ENCODE measurements at regions not wholly inside any gene's neighbourhood (a gene's known extent, or its start where the extent isn't known, plus 50 kb on each side); places are given as distances from the start of the nearest gene placed in this dataset.
"Not testable (repeated sequence)": the region's sequence is repeated elsewhere in the genome, so short reads cannot be mapped to it uniquely, and the experiment has no call there.

DNA sequence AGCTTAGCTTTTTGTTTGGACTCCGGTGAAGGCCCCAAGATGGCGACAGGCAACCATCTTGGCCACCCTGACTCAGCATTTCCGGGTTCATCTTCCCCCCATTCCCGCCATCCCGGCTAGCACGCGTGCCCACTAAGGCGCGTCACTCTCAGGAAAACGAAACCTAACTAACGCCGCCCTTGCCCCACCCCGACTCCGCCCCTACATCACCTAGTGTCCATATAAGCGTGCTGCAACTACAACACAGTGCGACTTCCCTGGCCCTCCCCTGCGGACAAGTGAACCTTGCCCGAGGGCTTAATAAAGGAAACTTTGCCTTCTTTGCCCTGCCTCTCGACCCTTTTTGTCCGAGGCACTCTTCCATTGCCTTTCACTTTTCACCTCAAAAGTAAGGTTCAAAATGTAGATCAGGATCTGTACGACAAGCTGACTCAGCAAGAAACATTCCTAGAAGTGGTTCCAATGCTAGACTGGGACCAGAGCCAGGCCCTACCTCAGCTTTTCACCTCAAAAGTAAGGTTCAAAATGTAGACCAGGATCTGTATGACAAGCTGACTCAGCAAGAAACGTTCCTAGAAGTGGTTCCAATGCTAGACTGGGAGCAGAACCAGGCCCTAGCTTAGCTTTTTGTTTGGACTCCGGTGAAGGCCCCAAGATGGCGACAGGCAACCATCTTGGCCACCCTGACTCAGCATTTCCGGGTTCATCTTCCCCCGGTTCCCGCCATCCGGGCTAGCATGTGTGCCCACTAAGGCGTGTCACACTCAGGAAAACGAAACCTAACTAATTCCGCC is 51.9 kb upstream of the TMEM97 start:
- not testable (repeated sequence) for DNase-seq; ATAC-seq (ENCODE audit: insufficient read depth, low read depth)

DNA sequence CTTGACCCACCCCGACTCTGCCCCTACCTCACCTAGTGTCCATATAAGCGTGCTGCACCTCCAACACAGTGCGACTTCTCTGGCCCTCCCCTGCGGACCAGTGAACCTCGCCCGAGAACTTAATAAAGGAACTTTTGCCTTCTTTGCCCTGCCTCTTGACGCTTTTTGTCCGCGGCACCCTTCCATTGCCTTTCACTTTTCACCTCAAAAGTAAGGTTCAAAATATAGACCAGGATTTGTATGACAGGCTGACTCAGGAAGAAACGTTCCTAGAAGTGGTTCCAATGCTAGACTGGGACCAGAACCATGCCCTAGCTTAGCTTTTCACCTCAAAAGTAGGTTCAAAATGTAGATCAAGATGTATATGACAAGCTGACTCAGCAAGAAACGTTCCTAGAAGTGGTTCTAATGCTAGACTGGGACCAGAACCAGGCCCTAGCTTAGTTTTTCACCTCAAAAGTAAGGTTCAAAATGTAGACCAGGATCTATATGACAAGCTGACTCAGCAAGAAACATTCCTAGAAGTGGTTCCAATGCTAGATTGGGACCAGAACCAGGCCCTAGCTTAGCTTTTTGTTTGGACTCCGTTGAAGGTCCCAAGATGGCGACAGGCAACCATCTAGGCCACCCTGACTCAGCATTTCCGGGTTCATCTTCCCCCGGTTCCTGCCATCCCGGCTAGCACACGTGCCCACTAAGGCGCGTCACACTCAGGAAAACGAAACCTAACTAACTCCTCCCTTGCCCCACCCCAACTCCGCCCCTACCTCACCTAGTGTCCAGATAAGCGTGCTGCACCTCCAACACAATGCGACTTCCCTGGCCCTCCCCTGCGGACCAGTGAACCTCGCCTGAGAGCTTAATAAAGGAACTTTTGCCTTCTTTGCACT is 51.0 kb upstream of the TMEM97 start:
- Histone ChIP-seq H4K20me1 (ENCODE audit: insufficient read depth, low read length) (no peaks in the 10 kb centered on the region), H3K9me3 (ENCODE audit: insufficient read depth, low read length, severe bottlenecking) (peaks cover 29% of the 10 kb centered on the region), H2AFZ (ENCODE audit: low read depth, low read length) (no peak overlapping the region), H3K27ac (ENCODE audit: low read length) (no peak overlapping the region), H3K79me2 (ENCODE audit: insufficient read depth, low read length) (no peaks in the 10 kb centered on the region), H3K4me1 (ENCODE audit: insufficient read depth, low read length) (no peaks in the 10 kb centered on the region), H3K4me2 (ENCODE audit: insufficient read depth, low read length) (no peak overlapping the region), H3K9ac (ENCODE audit: low read depth, low read length) (no peak overlapping the region), H3K27me3 (ENCODE audit: insufficient read depth, low read length, poor library complexity) (peaks cover 15% of the 10 kb centered on the region), H3K36me3 (ENCODE audit: insufficient read depth, low read length) (no peaks in the 10 kb centered on the region), H3K4me3 (ENCODE audit: low read depth in 1 of 2, low read length in 2 of 2) (no peak overlapping the region)
- ATAC-seq (ENCODE audit: insufficient read depth, low read depth) (no peak), DNase-seq (no peak)
- TF ChIP-seq, protein P1, sequence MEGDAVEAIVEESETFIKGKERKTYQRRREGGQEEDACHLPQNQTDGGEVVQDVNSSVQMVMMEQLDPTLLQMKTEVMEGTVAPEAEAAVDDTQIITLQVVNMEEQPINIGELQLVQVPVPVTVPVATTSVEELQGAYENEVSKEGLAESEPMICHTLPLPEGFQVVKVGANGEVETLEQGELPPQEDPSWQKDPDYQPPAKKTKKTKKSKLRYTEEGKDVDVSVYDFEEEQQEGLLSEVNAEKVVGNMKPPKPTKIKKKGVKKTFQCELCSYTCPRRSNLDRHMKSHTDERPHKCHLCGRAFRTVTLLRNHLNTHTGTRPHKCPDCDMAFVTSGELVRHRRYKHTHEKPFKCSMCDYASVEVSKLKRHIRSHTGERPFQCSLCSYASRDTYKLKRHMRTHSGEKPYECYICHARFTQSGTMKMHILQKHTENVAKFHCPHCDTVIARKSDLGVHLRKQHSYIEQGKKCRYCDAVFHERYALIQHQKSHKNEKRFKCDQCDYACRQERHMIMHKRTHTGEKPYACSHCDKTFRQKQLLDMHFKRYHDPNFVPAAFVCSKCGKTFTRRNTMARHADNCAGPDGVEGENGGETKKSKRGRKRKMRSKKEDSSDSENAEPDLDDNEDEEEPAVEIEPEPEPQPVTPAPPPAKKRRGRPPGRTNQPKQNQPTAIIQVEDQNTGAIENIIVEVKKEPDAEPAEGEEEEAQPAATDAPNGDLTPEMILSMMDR (IDR thresholded peaks at IDR 0.05; ENCODE audit: borderline replicate concordance, extremely low read depth, low read length, poor library complexity, severe bottlenecking), result no peak
- no peak for TF ChIP-seq EZH2 (IDR thresholded peaks at IDR 0.05; ENCODE audit: borderline replicate concordance, low read depth, low read length, severe bottlenecking)

More for the DNA sequence above, 51.9 kb upstream of the TMEM97 start:
- H3K4me3 ChIP-seq (ENCODE audit: low read depth in 1 of 2, low read length in 2 of 2); H3K9ac ChIP-seq (ENCODE audit: low read depth, low read length); H3K4me1 ChIP-seq (ENCODE audit: insufficient read depth, low read length); H3K4me2 ChIP-seq (ENCODE audit: insufficient read depth, low read length); H3K36me3 ChIP-seq (ENCODE audit: insufficient read depth, low read length); H3K79me2 ChIP-seq (ENCODE audit: insufficient read depth, low read length); H3K27ac ChIP-seq (ENCODE audit: low read length); H2AFZ ChIP-seq (ENCODE audit: low read depth, low read length); H4K20me1 ChIP-seq (ENCODE audit: insufficient read depth, low read length): not testable (repeated sequence)
- peaks cover 34% of the 10 kb centered on the region for H3K9me3 ChIP-seq (ENCODE audit: insufficient read depth, low read length, severe bottlenecking)
- H3K27me3 ChIP-seq (ENCODE audit: insufficient read depth, low read length, poor library complexity), result peaks cover 11% of the 10 kb centered on the region

DNA sequence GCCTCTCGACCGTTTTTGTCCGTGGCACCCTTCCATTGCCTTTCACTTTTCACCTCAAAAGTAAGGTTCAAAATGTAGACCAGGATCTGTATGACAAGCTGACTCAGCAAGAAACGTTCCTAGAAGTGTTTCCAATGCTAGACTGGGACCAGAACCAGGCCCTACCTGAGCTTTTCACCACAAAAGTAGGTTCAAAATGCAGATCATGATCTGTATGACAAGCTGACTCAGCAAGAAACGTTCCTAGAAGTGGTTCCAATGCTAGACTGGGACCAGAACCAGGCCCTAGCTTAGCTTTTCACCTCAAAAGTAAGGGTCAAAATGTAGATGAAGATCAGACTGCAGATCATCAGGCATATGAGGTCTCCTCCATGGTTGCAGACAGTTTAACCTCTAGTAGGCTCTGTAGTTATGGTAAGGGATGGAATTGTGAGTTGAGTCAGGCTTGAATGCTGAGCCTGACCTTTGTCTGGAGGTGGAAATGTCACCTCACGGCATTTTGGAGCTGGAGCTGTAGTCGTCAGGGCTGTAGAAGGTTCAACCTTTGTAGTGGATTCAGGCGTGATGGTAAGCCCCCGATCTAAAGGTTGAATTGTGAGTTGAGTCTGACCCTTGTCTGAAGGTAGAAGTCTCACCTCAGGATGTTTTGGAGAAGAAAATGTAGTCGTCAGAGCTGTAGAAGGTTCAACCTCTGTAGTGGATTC is 50.2 kb upstream of the TMEM97 start:
- DNase-seq (no peak), ATAC-seq (ENCODE audit: insufficient read depth, low read depth) (no peak)
- Histone ChIP-seq H3K9me3 (ENCODE audit: insufficient read depth, low read length, severe bottlenecking) (peaks cover 21% of the 10 kb centered on the region), H3K4me1 (ENCODE audit: insufficient read depth, low read length) (no peaks in the 10 kb centered on the region), H3K4me2 (ENCODE audit: insufficient read depth, low read length) (no peak overlapping the region), H3K36me3 (ENCODE audit: insufficient read depth, low read length) (no peaks in the 10 kb centered on the region), H3K79me2 (ENCODE audit: insufficient read depth, low read length) (no peaks in the 10 kb centered on the region), H2AFZ (ENCODE audit: low read depth, low read length) (no peak overlapping the region), H3K27me3 (ENCODE audit: insufficient read depth, low read length, poor library complexity) (peaks cover 17% of the 10 kb centered on the region), H4K20me1 (ENCODE audit: insufficient read depth, low read length) (no peaks in the 10 kb centered on the region), H3K4me3 (ENCODE audit: low read depth in 1 of 2, low read length in 2 of 2) (no peak overlapping the region), H3K9ac (ENCODE audit: low read depth, low read length) (no peak overlapping the region), H3K27ac (ENCODE audit: low read length) (no peak overlapping the region)
- no peak for TF ChIP-seq EZH2 (IDR thresholded peaks at IDR 0.05; ENCODE audit: borderline replicate concordance, low read depth, low read length, severe bottlenecking)
- TF ChIP-seq, protein P1 (IDR thresholded peaks at IDR 0.05; ENCODE audit: borderline replicate concordance, extremely low read depth, low read length, poor library complexity, severe bottlenecking), result no peak
